ENCODE measurements at regions not wholly inside any gene's neighbourhood (a gene's known extent, or its start where the extent isn't known, plus 50 kb on each side); places are given as distances from the start of the nearest gene placed in this dataset.
"Not testable (repeated sequence)": the region's sequence is repeated elsewhere in the genome, so short reads cannot be mapped to it uniquely, and the experiment has no call there.

DNA sequence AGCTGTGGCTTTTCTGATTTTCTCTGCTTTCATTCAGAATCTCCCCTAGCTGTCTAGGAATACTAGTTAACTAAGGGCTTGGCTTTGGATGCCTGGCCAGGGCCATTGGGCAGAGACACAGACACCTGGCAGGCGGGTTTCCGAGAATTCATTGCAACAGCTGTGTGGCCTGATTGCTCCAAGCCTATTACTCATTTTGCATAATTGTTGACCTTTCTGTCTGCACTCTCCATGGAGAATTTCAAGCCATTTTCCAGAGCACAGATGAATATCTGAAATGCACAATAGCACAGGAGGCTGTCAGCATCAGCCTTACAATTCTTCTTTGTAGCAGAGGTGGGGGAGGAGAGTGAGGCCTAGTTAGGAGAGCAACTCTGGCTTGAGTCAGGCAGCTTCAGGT lies 310.5 kb downstream of the DMAC1 start:
- no peaks in the 10 kb centered on the region for H3K4me1 Mint-ChIP-seq
- H3K27ac Mint-ChIP-seq, result no peak overlapping the region
- no peaks in the 10 kb centered on the region for H3K9me3 Mint-ChIP-seq
- H3K27me3 Mint-ChIP-seq, result no peaks in the 10 kb centered on the region
- no peak overlapping the region for H3K4me3 Mint-ChIP-seq
- no peak for ATAC-seq
- no peaks in the 10 kb centered on the region for H3K36me3 Mint-ChIP-seq

DNA sequence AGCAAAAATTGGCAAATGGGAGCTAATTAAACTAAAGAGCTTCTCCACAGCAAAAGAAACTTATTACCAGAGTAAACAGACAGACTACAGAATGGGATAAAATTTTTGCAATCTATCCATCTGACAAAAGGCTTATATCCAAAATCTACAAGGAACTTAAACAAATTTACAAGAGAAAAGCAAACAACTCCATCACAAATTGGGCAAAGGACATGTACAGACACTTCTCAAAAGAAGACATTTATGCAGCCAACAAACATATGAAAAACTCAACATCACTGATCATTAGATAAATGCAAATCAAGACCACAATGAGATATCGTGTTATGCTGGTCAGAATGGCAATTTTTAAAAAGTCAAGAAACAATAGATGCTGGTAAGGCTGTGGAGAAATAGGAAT lies 315.6 kb downstream of the DMAC1 start:
- H3K27me3 Mint-ChIP-seq, H3K9me3 Mint-ChIP-seq, ATAC-seq, H3K27ac Mint-ChIP-seq, H3K4me1 Mint-ChIP-seq, H3K36me3 Mint-ChIP-seq, H3K4me3 Mint-ChIP-seq: not testable (repeated sequence)

DNA sequence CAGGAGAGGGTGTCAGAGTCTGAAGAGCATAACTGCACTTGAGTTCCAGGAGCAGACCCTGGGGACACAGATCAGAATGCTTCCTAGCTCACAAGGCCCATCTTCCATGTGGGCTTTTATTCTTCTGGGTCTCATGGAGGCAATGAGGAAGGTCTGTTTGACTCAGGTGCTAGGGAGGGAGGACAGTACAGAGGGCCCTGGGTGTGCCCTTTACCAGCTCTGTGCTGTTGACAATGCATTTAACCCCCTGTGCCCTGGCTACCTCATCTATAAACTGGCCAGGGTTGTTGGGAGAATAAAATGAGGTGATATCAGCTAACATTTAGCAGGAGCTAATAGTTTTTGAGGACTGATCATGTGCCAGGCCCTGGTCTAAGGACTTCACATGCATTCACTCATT lies 318.0 kb downstream of the DMAC1 start:
- peaks cover 7% of the 10 kb centered on the region for H3K27me3 Mint-ChIP-seq
- no peak overlapping the region for H3K4me3 Mint-ChIP-seq
- H3K27ac Mint-ChIP-seq, result no peak overlapping the region
- no peaks in the 10 kb centered on the region for H3K4me1 Mint-ChIP-seq
- H3K36me3 Mint-ChIP-seq, result no peaks in the 10 kb centered on the region
- no peaks in the 10 kb centered on the region for H3K9me3 Mint-ChIP-seq
- no peak for ATAC-seq

DNA sequence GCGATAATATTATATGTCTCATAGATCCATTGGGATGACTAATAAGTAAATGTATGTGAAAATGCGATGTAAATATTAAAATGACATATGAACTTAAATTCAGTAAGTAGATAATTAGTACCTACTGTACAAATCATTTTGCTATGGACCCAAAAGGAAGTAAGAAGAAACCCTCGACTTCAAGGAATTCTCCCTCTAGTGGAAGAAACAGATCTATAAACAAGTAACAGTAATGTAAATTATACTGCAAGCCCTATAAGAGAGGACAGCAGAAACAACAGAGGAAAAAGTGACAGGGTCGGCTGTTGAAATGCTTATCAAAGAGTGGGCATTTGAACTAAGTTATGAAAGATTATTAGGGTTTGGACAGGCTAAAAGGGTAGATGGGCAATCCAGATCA lies 320.3 kb downstream of the DMAC1 start:
- ATAC-seq, result no peak
- Mint-ChIP-seq H3K9me3 (no peaks in the 10 kb centered on the region), H3K4me1 (no peaks in the 10 kb centered on the region)

DNA sequence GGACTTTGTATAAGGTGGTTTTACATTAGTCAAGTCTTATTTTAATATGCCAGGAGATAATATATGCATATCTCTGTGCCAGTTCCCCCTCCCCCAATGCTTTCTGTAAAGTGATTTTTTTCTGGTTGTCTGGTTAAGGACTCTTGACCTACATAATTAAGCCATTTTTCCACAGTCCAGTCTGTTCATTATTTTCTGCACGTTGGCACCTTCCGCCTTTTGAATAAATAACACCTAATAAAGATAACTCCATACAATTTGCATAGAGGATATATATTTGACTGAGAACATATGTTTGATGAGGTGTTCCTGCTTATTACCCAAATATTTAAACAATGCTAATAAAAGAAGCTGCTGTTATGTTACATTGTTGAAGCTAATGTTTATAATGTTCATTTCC lies 320.9 kb downstream of the DMAC1 start:
- H3K36me3 Mint-ChIP-seq, result no peaks in the 10 kb centered on the region
- no peaks in the 10 kb centered on the region for H3K9me3 Mint-ChIP-seq
- H3K27me3 Mint-ChIP-seq, result peaks cover 7% of the 10 kb centered on the region
- no peak overlapping the region for H3K27ac Mint-ChIP-seq
- H3K4me3 Mint-ChIP-seq, result no peak overlapping the region
- H3K4me1 Mint-ChIP-seq, result no peaks in the 10 kb centered on the region
- ATAC-seq, result no peak

More for the DNA sequence above, 320.3 kb downstream of the DMAC1 start:
- Mint-ChIP-seq H3K36me3 (no peaks in the 10 kb centered on the region), H3K4me3 (no peak overlapping the region), H3K27me3 (peaks cover 7% of the 10 kb centered on the region), H3K27ac (no peak overlapping the region)

DNA sequence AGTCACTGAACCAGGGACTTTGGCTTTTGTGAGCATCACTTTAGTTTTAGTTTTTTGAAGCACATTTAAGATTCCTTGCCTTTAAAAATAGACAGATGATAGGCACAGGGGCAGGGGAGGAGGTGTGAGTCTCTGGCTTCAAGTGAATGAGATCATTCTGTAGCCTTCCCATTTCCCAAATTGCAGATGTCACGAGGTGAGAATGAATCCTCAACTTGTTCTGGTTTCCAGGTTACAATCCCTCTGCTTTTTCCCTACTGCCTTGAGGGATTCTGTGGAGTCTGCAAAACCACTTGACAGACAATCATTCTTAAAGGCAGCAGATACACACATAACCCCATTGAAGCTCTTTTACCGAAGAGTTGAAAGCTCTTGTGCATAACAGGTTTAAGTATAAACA lies 332.4 kb downstream of the DMAC1 start:
- no peaks in the 10 kb centered on the region for H3K9me3 Mint-ChIP-seq
- no peak overlapping the region for H3K4me3 Mint-ChIP-seq
- no peaks in the 10 kb centered on the region for H3K27me3 Mint-ChIP-seq
- ATAC-seq, result no peak
- H3K27ac Mint-ChIP-seq, result no peak overlapping the region
- no peaks in the 10 kb centered on the region for H3K4me1 Mint-ChIP-seq
- no peaks in the 10 kb centered on the region for H3K36me3 Mint-ChIP-seq

DNA sequence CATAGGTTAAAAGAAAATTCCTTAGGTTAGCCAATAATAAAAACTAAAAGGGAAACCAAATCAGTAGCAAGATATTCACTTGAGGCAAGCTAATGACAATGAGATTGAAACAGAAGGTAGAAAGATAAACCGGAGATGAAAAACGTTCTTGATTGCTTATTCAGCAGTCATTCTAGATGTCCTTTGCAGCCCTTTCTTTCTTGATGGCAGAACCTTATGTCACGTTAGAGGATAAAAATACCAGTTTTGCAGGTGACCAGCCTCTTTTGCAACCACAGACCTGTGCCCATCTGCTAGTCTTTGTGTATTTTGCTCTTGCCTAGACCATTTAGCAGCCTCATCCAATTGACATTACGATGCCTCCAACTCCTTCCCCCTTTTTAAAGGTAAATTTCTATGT lies 337.8 kb downstream of the DMAC1 start:
- Mint-ChIP-seq H3K36me3 (no peaks in the 10 kb centered on the region), H3K4me1 (no peaks in the 10 kb centered on the region), H3K4me3 (no peak overlapping the region), H3K27ac (no peak overlapping the region), H3K9me3 (peaks cover 8% of the 10 kb centered on the region), H3K27me3 (peaks cover 9% of the 10 kb centered on the region)
- ATAC-seq, result no peak

DNA sequence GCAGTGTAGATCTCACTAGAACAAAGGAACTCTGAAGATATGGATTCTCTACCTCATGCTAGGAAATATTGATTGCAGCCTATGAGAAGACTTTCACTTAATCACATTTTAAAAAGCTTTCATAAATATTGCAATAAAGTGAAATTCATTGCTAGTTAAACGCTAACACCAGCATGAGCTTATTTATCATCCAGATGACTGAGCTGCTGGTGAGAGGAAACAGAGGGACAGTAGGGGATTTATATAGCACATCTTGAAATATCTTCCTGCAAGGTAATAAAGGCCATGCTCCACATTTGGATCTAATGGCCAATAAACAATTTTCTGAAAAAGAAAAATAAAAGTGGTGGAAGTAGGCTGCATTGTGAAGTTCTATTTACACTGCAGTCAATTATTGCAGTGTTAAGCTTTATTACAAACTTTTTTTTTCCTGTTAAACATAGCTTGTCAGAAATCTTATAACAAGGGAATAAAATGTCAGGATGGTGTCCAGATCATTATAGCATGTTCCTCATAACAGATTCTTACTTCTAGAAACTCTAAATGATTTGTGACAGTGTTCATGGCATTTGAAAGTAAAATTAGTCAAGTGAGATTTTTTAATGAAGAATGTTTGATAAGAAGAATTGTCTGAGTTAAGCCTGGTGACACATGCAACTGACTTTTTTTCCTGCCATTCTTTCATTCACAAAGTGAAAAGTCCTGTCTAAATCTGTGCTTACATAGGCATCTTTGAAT lies 342.6 kb downstream of the DMAC1 start:
- Mint-ChIP-seq H3K27me3 (peaks cover 9% of the 10 kb centered on the region), H3K4me3 (no peak overlapping the region), H3K9me3 (peaks cover 8% of the 10 kb centered on the region), H3K4me1 (no peaks in the 10 kb centered on the region), H3K27ac (no peak overlapping the region), H3K36me3 (no peaks in the 10 kb centered on the region)
- no peak for ATAC-seq

DNA sequence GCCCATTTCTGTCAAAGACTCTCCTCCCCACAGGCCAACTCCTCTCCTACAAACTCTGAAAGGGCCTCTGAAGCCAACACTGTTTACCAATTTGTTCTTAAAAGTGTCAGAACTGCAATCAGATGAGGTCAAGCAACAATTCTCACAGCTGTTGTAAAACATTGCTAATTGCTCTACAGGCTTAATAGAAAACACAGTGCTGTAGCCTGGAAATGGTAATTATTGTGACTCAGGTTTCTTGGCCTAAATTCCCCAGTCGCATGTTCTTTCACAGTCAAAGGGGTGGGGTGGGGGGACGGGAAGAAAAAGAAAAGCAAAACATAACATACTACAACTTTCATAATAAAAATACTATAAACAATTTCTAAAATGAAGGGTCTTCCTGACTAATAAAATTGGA lies 343.2 kb downstream of the DMAC1 start:
- H3K9me3 Mint-ChIP-seq, result peaks cover 8% of the 10 kb centered on the region
- H3K27ac Mint-ChIP-seq, result no peak overlapping the region
- no peaks in the 10 kb centered on the region for H3K36me3 Mint-ChIP-seq
- ATAC-seq, result no peak
- no peaks in the 10 kb centered on the region for H3K4me1 Mint-ChIP-seq
- no peak overlapping the region for H3K4me3 Mint-ChIP-seq
- peaks cover 9% of the 10 kb centered on the region for H3K27me3 Mint-ChIP-seq

DNA sequence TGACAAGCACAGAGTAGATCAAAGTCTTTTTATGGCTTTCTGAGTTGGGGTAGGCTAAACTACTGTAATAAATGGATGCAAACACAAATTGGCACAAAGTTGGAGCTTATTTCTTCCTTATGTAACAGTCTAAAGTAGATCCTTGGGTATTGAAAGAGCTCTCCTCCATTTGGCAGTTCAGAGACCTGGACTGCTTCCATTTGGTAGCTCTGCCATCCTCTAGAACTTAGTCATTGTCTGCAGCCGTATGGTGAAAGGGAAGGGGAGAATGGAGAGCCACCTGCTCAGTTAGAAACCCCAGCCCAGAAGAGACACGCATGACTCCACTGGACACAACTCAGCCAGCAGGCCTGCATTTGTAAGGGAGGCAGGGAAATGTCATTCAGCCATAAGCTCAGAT lies 345.0 kb downstream of the DMAC1 start:
- no peak overlapping the region for H3K27ac Mint-ChIP-seq
- H3K36me3 Mint-ChIP-seq, result no peaks in the 10 kb centered on the region
- no peak overlapping the region for H3K4me3 Mint-ChIP-seq
- H3K27me3 Mint-ChIP-seq, result peaks cover 9% of the 10 kb centered on the region
- ATAC-seq, result no peak
- H3K4me1 Mint-ChIP-seq, result no peaks in the 10 kb centered on the region
- peaks cover 4% of the 10 kb centered on the region for H3K9me3 Mint-ChIP-seq

DNA sequence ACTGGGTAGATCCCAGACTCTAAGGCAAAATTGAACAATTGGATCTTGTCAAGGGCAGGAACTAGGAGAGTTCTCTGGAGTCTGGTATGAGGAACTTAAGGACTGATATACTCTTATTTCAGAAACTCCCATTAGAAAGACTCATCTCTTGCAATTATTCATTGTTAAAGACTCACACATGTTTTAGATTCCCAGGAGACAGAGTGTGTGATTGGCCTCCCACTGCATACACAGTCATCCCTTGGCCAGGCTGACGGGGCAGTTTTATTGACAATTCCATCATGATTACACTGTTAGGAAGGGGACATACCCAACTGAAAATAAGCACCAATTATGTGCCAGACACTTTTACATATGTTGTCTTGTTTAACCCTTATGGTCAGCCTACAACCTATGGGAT lies 347.2 kb downstream of the DMAC1 start:
- Mint-ChIP-seq H3K36me3 (no peaks in the 10 kb centered on the region), H3K9me3 (no peaks in the 10 kb centered on the region), H3K27ac (no peak overlapping the region), H3K27me3 (no peaks in the 10 kb centered on the region), H3K4me1 (no peaks in the 10 kb centered on the region), H3K4me3 (no peak overlapping the region)
- ATAC-seq, result no peak

DNA sequence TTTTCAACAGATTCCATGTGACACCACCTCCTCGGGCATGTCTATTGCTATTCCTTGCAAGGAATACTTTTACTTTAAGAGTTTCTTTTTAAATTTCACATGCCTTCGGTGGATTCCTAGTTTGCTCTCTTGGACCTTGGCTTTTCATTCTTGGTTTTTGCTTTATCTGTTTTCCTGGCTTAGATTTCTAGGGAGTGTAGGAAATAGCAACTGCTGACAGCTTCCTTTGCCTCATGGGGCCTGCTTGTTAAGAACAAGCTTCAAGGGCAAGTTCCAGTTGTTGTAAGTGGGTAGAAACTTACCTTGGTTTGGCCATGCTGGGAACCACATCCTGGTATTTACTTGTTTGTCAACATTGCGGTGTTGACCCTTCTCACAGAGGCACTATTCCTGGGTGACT lies 348.5 kb downstream of the DMAC1 start:
- no peak overlapping the region for H3K27ac Mint-ChIP-seq
- no peak overlapping the region for H3K4me3 Mint-ChIP-seq
- H3K9me3 Mint-ChIP-seq, result no peaks in the 10 kb centered on the region
- no peak for ATAC-seq
- no peaks in the 10 kb centered on the region for H3K27me3 Mint-ChIP-seq
- no peaks in the 10 kb centered on the region for H3K4me1 Mint-ChIP-seq
- H3K36me3 Mint-ChIP-seq, result no peaks in the 10 kb centered on the region

DNA sequence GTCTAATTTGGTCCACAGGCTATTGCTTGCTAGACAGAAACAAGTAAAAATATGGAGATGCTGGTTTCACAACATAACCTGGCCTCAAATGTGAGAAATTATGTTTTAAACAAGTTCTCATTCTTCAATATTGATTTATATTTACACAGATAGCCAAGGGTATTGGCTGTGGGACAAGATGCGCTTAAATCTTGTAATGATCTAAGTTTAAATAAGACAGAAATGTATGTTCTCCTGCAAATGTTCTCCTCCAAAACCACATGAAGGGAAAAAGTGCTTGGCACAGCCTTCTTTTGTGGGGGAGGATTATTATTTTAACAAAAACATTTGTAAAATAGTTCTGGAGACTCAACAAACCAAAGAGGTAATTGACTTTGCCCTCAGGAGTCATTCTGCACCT lies 356.0 kb downstream of the DMAC1 start:
- no peak overlapping the region for H3K4me3 Mint-ChIP-seq
- no peak overlapping the region for H3K27ac Mint-ChIP-seq
- ATAC-seq, result no peak
- H3K27me3 Mint-ChIP-seq, result no peaks in the 10 kb centered on the region
- no peaks in the 10 kb centered on the region for H3K4me1 Mint-ChIP-seq
- H3K36me3 Mint-ChIP-seq, result no peaks in the 10 kb centered on the region
- H3K9me3 Mint-ChIP-seq, result no peaks in the 10 kb centered on the region

DNA sequence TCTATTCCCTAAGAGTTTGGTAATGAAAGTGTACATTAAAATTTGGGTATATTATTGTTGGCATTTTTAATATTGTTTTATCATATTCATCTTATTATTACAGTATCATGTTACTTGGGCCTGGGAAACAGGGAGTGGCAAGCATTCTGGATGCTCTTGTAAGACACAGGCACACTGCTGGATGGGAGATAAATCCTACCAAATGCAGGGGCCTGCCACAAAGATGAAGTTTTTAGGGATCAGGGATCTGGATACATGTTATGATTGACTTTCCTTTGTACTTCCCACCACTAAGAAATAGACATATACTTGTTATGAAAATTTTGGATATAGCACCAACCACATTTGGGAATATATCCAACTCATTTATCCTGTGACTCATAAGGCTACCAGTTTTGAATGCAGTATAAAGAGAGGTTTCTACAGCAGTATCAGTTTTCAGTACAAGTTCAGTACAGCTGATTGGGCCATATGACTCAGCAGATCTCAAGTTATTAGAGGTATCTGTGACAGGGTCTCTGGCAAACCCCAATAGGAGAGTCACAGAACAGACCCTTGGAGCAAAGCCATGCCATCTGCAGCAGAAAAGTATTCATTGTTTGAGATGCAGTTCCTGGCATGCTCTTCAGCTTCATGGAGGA lies 360.1 kb downstream of the DMAC1 start:
- Mint-ChIP-seq H3K9me3 (peaks cover 4% of the 10 kb centered on the region), H3K27me3 (no peaks in the 10 kb centered on the region), H3K4me3 (no peak overlapping the region), H3K27ac (no peak overlapping the region), H3K4me1 (no peaks in the 10 kb centered on the region), H3K36me3 (no peaks in the 10 kb centered on the region)
- no peak for ATAC-seq

DNA sequence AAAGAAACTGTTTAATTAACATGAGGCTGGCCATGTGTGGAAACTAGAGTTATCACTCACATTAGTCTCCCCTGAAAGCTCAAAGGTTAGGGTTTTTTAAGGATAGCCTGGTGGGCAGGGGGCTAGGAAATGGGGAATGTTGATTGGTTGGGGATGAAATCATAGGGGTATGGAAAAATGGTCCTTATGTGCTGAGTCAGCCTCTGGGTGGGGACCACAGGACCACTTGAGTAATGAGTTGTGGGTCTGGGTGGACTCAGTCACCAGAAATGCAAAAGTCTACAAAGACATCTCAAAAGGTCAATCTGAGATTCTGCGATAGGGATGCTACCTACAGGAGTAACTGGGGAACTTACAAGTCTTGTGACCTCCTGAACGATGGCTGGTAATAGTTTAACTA lies 362.8 kb downstream of the DMAC1 start:
- Mint-ChIP-seq H3K27me3 (no peaks in the 10 kb centered on the region), H3K9me3 (peaks cover 4% of the 10 kb centered on the region), H3K27ac (no peak overlapping the region), H3K4me3 (no peak overlapping the region), H3K36me3 (no peaks in the 10 kb centered on the region), H3K4me1 (no peaks in the 10 kb centered on the region)
- ATAC-seq, result no peak

DNA sequence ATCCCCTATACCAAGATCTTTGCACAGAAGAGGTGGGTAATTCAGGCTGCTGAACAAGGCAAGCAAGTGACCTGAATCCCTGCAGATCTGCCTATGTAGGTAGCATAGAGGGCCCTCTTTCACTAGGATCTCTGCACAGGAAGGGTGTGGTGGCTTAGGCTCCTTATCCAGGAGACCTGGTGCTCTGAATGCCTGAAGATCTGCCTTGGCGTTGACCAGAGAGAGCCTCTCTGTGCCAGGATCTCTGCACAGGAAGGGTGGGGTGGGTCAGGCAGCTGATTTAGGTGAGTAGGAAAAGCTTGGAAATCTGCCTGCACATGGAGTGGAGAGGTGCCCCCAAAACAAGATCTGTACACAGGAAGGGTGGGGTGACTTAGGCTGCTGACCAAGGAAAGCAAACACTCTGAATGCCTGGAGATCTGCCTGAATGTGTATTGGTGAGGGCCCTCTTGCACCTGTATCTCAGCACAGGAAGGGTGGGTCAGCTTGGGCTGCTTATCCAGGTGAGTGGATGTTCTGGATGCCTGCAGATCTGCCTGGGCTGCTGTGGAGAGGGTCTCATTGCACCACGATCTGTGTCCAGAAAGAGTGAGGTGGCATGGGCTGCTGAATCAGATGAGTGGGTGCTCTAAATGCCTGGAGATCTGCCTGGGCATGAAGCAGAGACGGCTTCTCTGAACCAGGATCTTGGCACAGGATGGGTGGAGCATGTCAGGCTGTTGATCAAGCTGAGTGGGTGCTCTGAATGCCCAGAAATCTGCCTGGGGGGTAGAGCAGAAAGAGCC lies 365.9 kb downstream of the DMAC1 start:
- Mint-ChIP-seq H3K9me3 (peaks cover 7% of the 10 kb centered on the region), H3K4me1 (no peaks in the 10 kb centered on the region), H3K36me3 (no peaks in the 10 kb centered on the region), H3K4me3 (no peak overlapping the region), H3K27ac (no peak overlapping the region), H3K27me3 (no peaks in the 10 kb centered on the region)
- ATAC-seq, result no peak

All from stimulated activated memory B cell treated with anti-CD40 and anti-IgM and Interleukin-4, amounts not matched to agents 10 μg/mL and 1 μg/mL and 100 μg/mL, for 72 hours (primary cell).